ENCODE measurements at regions not wholly inside any gene's neighbourhood (a gene's known extent, or its start where the extent isn't known, plus 50 kb on each side); places are given as distances from the start of the nearest gene placed in this dataset.

GRCh38 chr16:16788004-16788403, 409.1 kb downstream of the NPIPA7 start:
- 52 to 71% (median 62%) methylated on average over 2 of the region's 2 CpGs for WGBS, 5 donors
- Histone ChIP-seq H3K27me3 (replicated peaks in 1 of 7) (peaks cover 0 to 4% (median 0%) of the 10 kb centered on the region in 7 donors), H3K27ac (no peak overlapping the region), H3K36me3 (no peaks in the 10 kb centered on the region), H3K4me1 (no peaks in the 10 kb centered on the region), H3K9me3 (peaks cover 3 to 30% (median 25%) of the 10 kb centered on the region in 8 donors), H3K4me3 (no peak overlapping the region)
- TF ChIP-seq POLR2A (IDR thresholded peaks at IDR 0.05) (no peak), CTCF (IDR thresholded peaks at IDR 0.05 in 8 of 11, conservative IDR thresholded peaks at IDR 0.05 in 3 of 11) (no peak), POLR2AphosphoS5 (IDR thresholded peaks at IDR 0.05) (no peak)
- no peak for DNase-seq
- intact Hi-C loops (cut with DNase I; ENCODE audit: low total_unique reads), result no loop called here

GRCh38 chr16:16790597-16790996, 411.7 kb downstream of the NPIPA7 start:
- no peak for DNase-seq
- Histone ChIP-seq H3K9me3 (peaks cover 3 to 30% (median 25%) of the 10 kb centered on the region in 8 donors), H3K4me1 (no peaks in the 10 kb centered on the region), H3K27ac (no peak overlapping the region), H3K36me3 (no peaks in the 10 kb centered on the region), H3K27me3 (replicated peaks in 1 of 7) (peaks cover 0 to 15% (median 0%) of the 10 kb centered on the region in 7 donors), H3K4me3 (no peak overlapping the region)
- TF ChIP-seq CTCF (IDR thresholded peaks at IDR 0.05 in 8 of 11, conservative IDR thresholded peaks at IDR 0.05 in 3 of 11) (no peak), POLR2AphosphoS5 (IDR thresholded peaks at IDR 0.05) (no peak), POLR2A (IDR thresholded peaks at IDR 0.05) (no peak)
- intact Hi-C loops (cut with DNase I; ENCODE audit: low total_unique reads), result no loop called here

- WGBS, 5 donors, result 70 to 82% (median 78%) methylated on average over 1 of the region's 1 CpG
- no peak for DNase-seq
- peaks cover 0 to 15% (median 0%) of the 10 kb centered on the region in 7 donors for H3K27me3 ChIP-seq (replicated peaks in 1 of 7)
- H3K9me3 ChIP-seq, result peaks cover 3 to 30% (median 25%) of the 10 kb centered on the region in 8 donors
- intact Hi-C loops (cut with DNase I; ENCODE audit: low total_unique reads), result no loop called here
- H3K4me1 ChIP-seq, result no peaks in the 10 kb centered on the region
- no peak overlapping the region for H3K27ac ChIP-seq
- H3K4me3 ChIP-seq, result no peak overlapping the region
- TF ChIP-seq POLR2AphosphoS5 (IDR thresholded peaks at IDR 0.05) (no peak), CTCF (IDR thresholded peaks at IDR 0.05 in 8 of 11, conservative IDR thresholded peaks at IDR 0.05 in 3 of 11) (no peak), POLR2A (IDR thresholded peaks at IDR 0.05) (no peak)
- H3K36me3 ChIP-seq, result no peaks in the 10 kb centered on the region
Measured at GRCh38 chr16:16791051-16791450, 412.1 kb downstream of the NPIPA7 start.

- 60 to 73% (median 66%) methylated on average over 2 of the region's 2 CpGs for WGBS, 5 donors
- peaks cover 0 to under 1% (median 0%) of the 10 kb centered on the region in 8 donors for H3K9me3 ChIP-seq
- TF ChIP-seq POLR2AphosphoS5 (IDR thresholded peaks at IDR 0.05), result no peak
- TF ChIP-seq CTCF (IDR thresholded peaks at IDR 0.05 in 8 of 11, conservative IDR thresholded peaks at IDR 0.05 in 3 of 11), result no peak
- no peak for TF ChIP-seq POLR2A (IDR thresholded peaks at IDR 0.05)
- intact Hi-C loops (cut with DNase I; ENCODE audit: low total_unique reads), result no loop called here
- no peak for DNase-seq
- no peaks in the 10 kb centered on the region for H3K4me1 ChIP-seq
- no peak overlapping the region for H3K4me3 ChIP-seq
- peaks cover 0 to 20% (median 0%) of the 10 kb centered on the region in 7 donors for H3K27me3 ChIP-seq (replicated peaks in 1 of 7)
- H3K27ac ChIP-seq, result no peak overlapping the region
- no peaks in the 10 kb centered on the region for H3K36me3 ChIP-seq
Measured at GRCh38 chr16:16797239-16797638, 418.3 kb downstream of the NPIPA7 start.
